A549 (cell line): ENCODE measurements at regions not wholly inside any gene's neighbourhood (a gene's known extent, or its start where the extent isn't known, plus 50 kb on each side); places are given as distances from the start of the nearest gene placed in this dataset.

ENCODE experiments used
- CTCF ChIP-seq: fragments of >200 bp; sonication (Bioruptor Twin); formaldehyde crosslinking; IDR thresholded peaks from 3 replicates; pipeline ENCODE4 v1.5.1; 2016
- ZC3H11A ChIP-seq: fragments of 450-650 bp; IDR thresholded peaks from 2 replicates; pipeline ENCODE4 v1.6.1; 2014; ENCODE audit warnings: antibody characterized with exemption, mild to moderate bottlenecking

GRCh38 chr2:16134436-16135165, 194.3 kb downstream of the MYCN start:
- no peak for TF ChIP-seq ZC3H11A
- no peak for TF ChIP-seq CTCF
